ENCODE measurements at regions not wholly inside any gene's neighbourhood (a gene's known extent, or its start where the extent isn't known, plus 50 kb on each side); places are given as distances from the start of the nearest gene placed in this dataset.
A peak's percentile ranks its signal among the peaks of the same experiment; 100 is the strongest.

GRCh38 chr1:191888996-191889622 is 269.2 kb upstream of the RGS18 start (continued):
- TF ChIP-seq HES1 (IDR thresholded peaks at IDR 0.05; ENCODE audit: low read depth), result 0 out of 2 replicates have a peak, but pooled peaks have one; percentile 51
- peak; percentile 47 to 73 for TF ChIP-seq RAD21 (CRISPR knock-in tag; conservative IDR thresholded peaks at IDR 0.05 in 1 of 2, IDR thresholded peaks at IDR 0.05 in 1 of 2)
- no peak for TF ChIP-seq RERE (CRISPR knock-in tag; IDR thresholded peaks at IDR 0.05; ENCODE audit: borderline replicate concordance)
- TF ChIP-seq POLR2B (IDR thresholded peaks at IDR 0.05; ENCODE audit: low read depth, partially characterized antibody), result no peak
- TF ChIP-seq ZNF197 (CRISPR knock-in tag; IDR thresholded peaks at IDR 0.05; ENCODE audit: low read depth), result no peak
- peak; percentile 63; the same call in 1 of the 2 replicates for TF ChIP-seq MYNN (IDR thresholded peaks at IDR 0.05)
- TF ChIP-seq MYNN (CRISPR knock-in tag; IDR thresholded peaks at IDR 0.05), result no peak
- no peak for TF ChIP-seq ZNF311 (CRISPR knock-in tag; IDR thresholded peaks at IDR 0.05)
- peak; percentile 76 for TF ChIP-seq ATF7 (IDR thresholded peaks at IDR 0.05)
- TF ChIP-seq ZNF41 (CRISPR knock-in tag; conservative IDR thresholded peaks at IDR 0.05), result no peak
- no peak for TF ChIP-seq CGGBP1 (CRISPR knock-in tag; IDR thresholded peaks at IDR 0.05)
- no peak for TF ChIP-seq BDP1 (IDR thresholded peaks at IDR 0.05; ENCODE audit: insufficient read depth, insufficient read length)
- 0 out of 2 replicates have a peak, but pooled peaks have one; percentile 51 for TF ChIP-seq THRB (CRISPR knock-in tag; conservative IDR thresholded peaks at IDR 0.05)
- no peak for TF ChIP-seq MCM7 (IDR thresholded peaks at IDR 0.05)
- TF ChIP-seq, protein P1, sequence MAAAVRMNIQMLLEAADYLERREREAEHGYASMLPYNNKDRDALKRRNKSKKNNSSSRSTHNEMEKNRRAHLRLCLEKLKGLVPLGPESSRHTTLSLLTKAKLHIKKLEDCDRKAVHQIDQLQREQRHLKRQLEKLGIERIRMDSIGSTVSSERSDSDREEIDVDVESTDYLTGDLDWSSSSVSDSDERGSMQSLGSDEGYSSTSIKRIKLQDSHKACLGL (CRISPR knock-in tag; IDR thresholded peaks at IDR 0.05; ENCODE audit: borderline replicate concordance, poor library complexity, severe bottlenecking), result no peak
- peak; percentile 85 for TF ChIP-seq BHLHE40 (IDR thresholded peaks at IDR 0.05; ENCODE audit: low read length)
- no peak for TF ChIP-seq RNF2 (IDR thresholded peaks at IDR 0.05)
- TF ChIP-seq TFAP4 (CRISPR knock-in tag; IDR thresholded peaks at IDR 0.05; ENCODE audit: borderline replicate concordance), result peak; percentile 97
- peak; percentile 86; the same call in 1 of the 2 replicates for TF ChIP-seq NCOA1 (IDR thresholded peaks at IDR 0.05; ENCODE audit: low read depth)
